ENCODE measurements at regions not wholly inside any gene's neighbourhood (a gene's known extent, or its start where the extent isn't known, plus 50 kb on each side); places are given as distances from the start of the nearest gene placed in this dataset.
"Not testable (repeated sequence)": the region's sequence is repeated elsewhere in the genome, so short reads cannot be mapped to it uniquely, and the experiment has no call there.

GRCh38 chr13:24612726-24613125 is 67.5 kb upstream of the ATP12A start:
- in situ Hi-C loops (cut with HindIII; ENCODE audit: low pct_unique_long_range_greater_than_20kb, low sequenced_read_pairs): no loop called here
- no peak for TF ChIP-seq JUND (IDR thresholded peaks at IDR 0.05; ENCODE audit: low read depth)
- no peak for DNase-seq (ENCODE audit: low read depth in 1 of 2, low spot score in 1 of 2)

- DNase-seq (ENCODE audit: low read depth in 1 of 2, low spot score in 1 of 2): no peak
- in situ Hi-C loops (cut with HindIII; ENCODE audit: low pct_unique_long_range_greater_than_20kb, low sequenced_read_pairs): no loop called here
- TF ChIP-seq JUND (IDR thresholded peaks at IDR 0.05; ENCODE audit: low read depth): no peak
Observed at GRCh38 chr13:24613128-24613527, 67.1 kb upstream of the ATP12A start.

DNA sequence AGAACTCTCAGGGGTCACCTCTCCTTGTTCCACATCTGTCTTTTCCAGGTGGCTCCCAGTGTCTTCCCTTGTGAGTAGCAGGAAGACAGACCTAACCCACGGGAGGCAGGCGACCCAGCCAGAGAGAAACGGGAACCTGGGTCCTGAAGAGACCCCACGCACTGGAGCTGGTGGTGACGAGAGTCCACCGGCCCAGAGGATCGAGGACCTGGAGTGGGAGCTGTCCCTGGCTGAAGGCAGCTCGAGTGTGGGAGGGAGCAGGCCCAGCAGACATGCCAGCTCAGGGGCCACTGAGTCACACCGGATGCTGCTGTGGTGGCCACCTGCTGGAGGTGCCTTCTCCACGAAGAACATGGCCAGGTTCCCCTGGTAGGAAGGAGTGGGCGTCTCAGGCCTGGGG is 66.5 kb upstream of the ATP12A start:
- DNase-seq (ENCODE audit: low read depth in 1 of 2, low spot score in 1 of 2): no peak
- TF ChIP-seq JUND (IDR thresholded peaks at IDR 0.05; ENCODE audit: low read depth): no peak
- in situ Hi-C loops (cut with HindIII; ENCODE audit: low pct_unique_long_range_greater_than_20kb, low sequenced_read_pairs): no loop called here

DNA sequence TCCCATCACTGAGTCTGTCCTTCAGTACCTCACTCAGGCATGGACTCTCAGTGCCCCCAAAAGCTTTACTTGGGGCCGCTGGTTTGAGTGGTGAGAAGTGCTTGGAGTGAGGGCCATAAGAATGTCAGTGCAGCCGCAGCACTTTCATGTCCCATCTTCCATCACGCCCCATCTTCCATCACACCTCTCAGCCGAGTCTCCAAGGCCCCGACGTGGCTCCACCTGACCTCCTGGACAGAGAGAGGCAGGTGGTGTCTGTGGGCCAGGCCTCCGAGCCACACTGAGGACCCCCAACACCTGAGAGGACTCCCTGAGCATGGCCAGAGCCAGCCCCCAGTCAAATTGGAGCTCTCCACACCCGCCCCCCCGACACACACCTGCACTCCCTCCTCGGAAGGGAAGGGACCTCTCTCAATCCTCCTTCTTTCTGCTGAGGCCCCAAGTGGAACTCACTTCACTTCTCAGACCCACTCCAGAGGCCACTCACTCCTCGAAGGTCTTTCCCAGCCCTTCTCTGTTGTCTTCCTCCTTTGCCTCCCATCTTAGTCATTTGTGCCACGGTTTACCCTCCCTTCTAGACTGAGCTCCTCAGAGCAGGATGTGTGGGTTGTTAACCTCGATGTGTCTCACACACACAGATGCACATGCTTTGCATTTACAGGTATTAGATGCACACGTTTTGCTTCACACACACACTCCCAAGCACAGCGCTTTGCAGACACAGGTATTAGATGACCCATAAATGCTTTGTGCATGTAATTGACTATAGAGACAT is 65.7 kb upstream of the ATP12A start:
- TF ChIP-seq JUND (IDR thresholded peaks at IDR 0.05; ENCODE audit: low read depth): no peak
- no peak for DNase-seq (ENCODE audit: low read depth in 1 of 2, low spot score in 1 of 2)
- in situ Hi-C loops (cut with HindIII; ENCODE audit: low pct_unique_long_range_greater_than_20kb, low sequenced_read_pairs): no loop called here

DNA sequence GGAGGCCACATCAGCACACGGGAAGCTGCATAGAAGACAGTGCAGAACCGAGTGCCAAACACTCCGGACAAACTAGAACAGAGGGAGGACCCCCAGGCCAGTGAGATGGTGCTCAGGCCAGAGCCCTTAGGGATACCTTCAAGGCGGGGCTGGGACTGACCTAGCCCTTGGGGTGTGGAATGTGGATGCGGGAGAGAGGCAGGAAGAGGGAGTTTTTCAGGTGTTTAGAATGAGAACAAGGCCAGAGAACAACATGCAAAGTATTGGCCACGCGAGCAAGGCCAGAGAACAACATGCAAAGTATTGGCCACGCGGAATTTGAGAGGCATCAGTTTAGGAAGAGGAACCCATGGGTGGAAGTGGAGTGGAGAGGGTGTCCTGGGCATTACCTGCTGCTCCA is 65.1 kb upstream of the ATP12A start:
- TF ChIP-seq JUND (IDR thresholded peaks at IDR 0.05; ENCODE audit: low read depth): no peak
- in situ Hi-C loops (cut with HindIII; ENCODE audit: low pct_unique_long_range_greater_than_20kb, low sequenced_read_pairs): no loop called here
- no peak for DNase-seq (ENCODE audit: low read depth in 1 of 2, low spot score in 1 of 2)

DNA sequence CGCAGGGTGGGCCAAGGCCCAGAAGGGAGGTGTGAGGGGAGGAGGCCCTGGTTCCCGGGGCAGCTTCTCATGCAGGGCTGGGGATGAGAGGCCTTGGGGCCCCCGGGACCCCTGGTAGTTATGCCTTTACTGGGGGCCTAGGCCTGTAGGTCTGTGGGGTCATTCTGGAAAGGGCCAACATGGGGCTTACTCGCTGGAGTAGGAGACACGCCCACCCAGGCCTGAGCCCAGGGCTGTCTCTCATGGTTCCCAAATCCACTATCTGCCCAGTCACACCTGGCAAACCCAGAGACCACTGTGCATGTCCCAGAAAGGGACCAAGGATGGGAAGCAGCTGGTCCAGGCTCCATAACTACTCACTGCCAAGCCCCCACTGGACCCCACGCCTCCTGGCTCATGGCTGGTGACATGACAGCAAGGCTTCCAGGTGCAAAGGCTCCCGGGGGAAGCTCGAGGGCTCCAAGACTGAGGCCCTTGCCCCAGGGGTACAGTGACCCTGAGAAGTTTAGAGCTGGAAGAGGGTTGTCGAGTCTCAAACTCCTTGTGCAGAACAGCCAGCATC is 64.2 kb upstream of the ATP12A start:
- in situ Hi-C loops (cut with HindIII; ENCODE audit: low pct_unique_long_range_greater_than_20kb, low sequenced_read_pairs): no loop called here
- TF ChIP-seq JUND (IDR thresholded peaks at IDR 0.05; ENCODE audit: low read depth): no peak
- DNase-seq (ENCODE audit: low read depth in 1 of 2, low spot score in 1 of 2): no peak

DNA sequence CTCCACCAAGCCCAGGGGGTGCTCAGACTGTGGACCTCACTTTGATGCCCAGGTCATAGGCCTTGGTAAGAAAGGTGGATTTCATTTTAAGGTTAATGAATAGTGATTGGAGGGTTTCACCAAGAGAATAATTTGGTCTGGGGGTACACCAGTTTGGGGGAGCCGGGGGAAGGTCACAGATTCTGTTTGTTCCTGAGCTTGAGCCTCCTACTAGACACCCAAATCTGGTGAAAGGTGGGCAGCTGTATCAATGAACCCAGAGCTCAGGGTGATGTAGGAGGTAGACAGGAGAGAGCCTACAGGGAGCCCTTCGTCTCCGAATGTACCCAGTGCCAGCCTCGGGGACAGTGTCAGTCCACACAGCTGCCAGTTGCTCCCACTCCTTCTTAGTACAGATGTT is 63.7 kb upstream of the ATP12A start:
- TF ChIP-seq JUND (IDR thresholded peaks at IDR 0.05; ENCODE audit: low read depth): no peak
- DNase-seq (ENCODE audit: low read depth in 1 of 2, low spot score in 1 of 2): no peak
- in situ Hi-C loops (cut with HindIII; ENCODE audit: low pct_unique_long_range_greater_than_20kb, low sequenced_read_pairs): no loop called here

DNA sequence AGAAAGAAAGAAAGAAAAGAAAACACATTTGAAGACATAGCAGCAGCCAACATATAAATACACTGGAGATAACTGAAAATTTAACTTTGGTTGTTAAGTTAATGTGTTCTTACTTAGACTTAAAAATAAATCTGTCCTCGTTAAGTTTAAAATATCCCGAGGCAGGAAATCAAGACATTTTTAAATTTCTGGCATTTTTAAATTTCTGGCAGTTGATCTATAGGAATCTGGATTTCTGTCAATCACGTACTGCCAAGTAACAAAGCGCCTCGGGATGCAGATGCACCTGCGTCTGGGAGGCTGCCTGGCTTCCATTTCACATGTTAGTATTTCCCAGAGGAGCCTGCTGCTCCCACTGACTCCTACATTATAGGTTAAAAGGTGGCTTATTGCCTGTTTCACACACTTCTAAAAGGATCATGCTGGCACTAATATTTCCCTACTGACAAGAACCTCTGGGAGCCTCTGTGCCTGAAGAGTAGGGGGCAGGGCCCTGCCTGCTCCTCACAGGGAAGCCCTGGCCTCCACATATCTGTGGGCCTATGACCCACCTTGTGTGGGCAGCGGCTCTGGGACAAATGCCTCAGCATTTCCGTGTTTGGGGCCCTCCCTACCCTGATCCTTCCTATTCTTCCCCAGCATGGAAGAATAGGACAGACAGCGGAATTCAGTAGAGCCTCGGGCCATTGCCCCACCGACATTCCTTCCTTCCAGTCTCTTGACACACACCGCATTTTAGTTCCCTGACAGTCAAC is 62.8 kb upstream of the ATP12A start:
- in situ Hi-C loops (cut with HindIII; ENCODE audit: low pct_unique_long_range_greater_than_20kb, low sequenced_read_pairs): no loop called here
- no peak for TF ChIP-seq JUND (IDR thresholded peaks at IDR 0.05; ENCODE audit: low read depth)
- DNase-seq (ENCODE audit: low read depth in 1 of 2, low spot score in 1 of 2): no peak

DNA sequence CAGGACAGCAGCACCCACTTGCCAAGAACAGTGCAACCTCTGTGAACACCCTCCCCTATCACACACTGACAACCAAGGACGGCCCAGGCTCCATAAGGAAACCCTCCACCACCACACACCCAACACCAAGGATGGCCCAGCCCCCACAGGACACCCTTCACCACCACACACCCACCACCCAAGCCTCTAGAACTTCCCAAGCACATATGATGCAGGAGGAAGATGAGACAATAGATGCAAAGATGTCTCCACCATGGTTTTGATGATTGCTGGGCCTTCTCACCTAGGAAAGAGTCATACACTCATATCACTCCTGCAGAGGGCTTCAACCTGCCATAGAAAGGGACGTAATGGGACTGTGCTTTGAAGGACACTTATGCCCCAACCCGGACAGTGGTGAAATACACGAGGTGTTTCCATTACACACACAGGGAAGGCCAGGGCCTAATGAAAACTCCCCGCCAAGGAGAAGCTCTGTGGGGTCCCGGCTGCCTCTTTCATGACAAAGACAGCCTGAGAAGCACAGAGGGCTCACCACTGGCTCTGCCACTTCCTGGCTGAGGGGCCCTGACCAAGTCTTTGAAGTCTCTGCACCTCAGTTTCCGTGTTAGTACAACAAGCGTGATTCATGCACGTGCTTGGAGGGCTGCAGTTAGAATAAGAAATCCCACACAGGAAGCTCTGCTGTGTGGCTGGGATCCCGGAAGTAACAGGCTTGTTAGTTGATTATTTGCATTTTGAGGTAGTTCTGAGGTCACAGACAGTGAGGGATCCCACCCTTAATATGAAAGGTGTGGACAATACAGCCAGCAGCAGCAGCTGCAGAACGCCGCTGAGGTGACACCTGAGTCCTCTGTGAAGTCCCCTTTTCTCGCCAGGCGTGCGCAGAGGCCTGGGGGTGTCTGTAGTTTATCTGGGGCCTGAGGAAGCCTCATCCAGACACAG is 61.9 kb upstream of the ATP12A start:
- no peak for DNase-seq (ENCODE audit: low read depth in 1 of 2, low spot score in 1 of 2)
- in situ Hi-C loops (cut with HindIII; ENCODE audit: low pct_unique_long_range_greater_than_20kb, low sequenced_read_pairs): no loop called here
- TF ChIP-seq JUND (IDR thresholded peaks at IDR 0.05; ENCODE audit: low read depth): no peak

- in situ Hi-C loops (cut with HindIII; ENCODE audit: low pct_unique_long_range_greater_than_20kb, low sequenced_read_pairs): no loop called here
Observed at GRCh38 chr13:24619282-24619681, 60.9 kb upstream of the ATP12A start.

DNA sequence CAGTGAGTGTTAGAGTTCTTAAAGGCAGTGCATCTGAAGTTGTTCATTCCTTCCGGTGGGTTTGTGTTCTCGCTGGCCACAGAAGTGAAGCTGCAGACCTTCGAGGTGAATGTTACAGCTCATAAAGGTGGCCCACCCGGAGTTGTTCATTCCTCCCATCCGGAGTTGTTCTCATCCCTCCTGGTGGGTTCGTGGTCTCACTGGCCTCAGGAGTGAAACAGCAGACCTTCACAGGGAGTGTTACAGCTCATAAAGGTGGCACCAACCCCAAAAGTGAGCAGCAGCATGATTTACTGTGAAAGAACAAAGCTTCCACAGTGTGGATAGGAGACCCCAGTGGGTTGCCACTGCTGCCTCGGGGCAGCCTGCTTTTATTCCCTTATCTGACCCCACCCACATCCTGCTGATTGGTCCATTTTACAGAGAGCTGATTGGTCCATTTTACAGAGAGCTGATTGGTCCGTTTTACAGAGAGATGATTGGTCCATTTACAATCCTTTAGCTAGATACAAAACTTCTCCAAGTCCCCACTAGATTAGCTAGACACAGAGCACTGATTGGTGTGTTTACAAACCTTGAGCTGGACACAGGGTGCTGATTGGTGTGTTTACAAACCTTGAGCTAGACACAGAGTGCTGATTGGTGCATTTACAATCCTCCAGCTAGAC is 57.6 kb upstream of the ATP12A start:
- in situ Hi-C loops (cut with HindIII; ENCODE audit: low pct_unique_long_range_greater_than_20kb, low sequenced_read_pairs); DNase-seq (ENCODE audit: low read depth in 1 of 2, low spot score in 1 of 2): not testable (repeated sequence)

More at GRCh38 chr13:24619282-24619681, 60.9 kb upstream of the ATP12A start:
- no peak for TF ChIP-seq JUND (IDR thresholded peaks at IDR 0.05; ENCODE audit: low read depth)
- DNase-seq (ENCODE audit: low read depth in 1 of 2, low spot score in 1 of 2): no peak

DNA sequence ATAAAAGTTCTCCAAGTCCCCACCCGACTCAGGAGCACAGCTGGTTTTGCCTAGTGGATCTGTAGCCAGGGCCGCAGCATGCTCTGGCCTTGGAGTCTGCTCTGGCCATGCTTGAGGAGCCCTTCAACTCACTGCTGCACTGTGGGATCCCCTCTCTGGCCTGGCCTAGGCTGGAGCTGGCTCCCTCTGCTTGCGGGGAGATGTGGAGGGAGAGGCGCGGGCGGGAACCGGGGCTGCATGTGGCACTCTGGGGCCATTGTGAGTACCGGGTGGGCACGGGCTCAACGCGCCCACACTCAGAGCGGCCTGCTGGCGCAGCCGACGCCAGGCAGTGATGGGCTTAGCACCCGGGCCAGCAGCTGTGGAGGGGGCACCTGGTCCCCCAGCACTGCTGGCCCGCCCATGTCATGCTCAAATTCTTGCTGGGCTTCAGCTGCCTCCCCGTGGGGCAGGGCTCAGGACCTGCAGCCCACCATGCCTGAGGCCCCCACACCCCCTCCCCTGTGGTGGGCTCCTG is 57.0 kb upstream of the ATP12A start:
- no peak for TF ChIP-seq JUND (IDR thresholded peaks at IDR 0.05; ENCODE audit: low read depth)
- no peak for DNase-seq (ENCODE audit: low read depth in 1 of 2, low spot score in 1 of 2)
- in situ Hi-C loops (cut with HindIII; ENCODE audit: low pct_unique_long_range_greater_than_20kb, low sequenced_read_pairs): no loop called here

Data from T47D (cell line).